Neural crest cell (in vitro differentiated cells): ENCODE measurements at regions not wholly inside any gene's neighbourhood (a gene's known extent, or its start where the extent isn't known, plus 50 kb on each side); places are given as distances from the start of the nearest gene placed in this dataset.

Source experiments
- DNase-seq: peaks from one replicate; pipeline ENCODE4 v3.0.0; 2021; ENCODE audit warnings: low read depth, mixed read lengths, low spot score
- H3K27ac Mint-ChIP-seq: one replicate; pipeline ENCODE4 v1.8.0; 2021; ENCODE audit warnings: mild to moderate bottlenecking, mixed read lengths; ENCODE audit not compliant: unreplicated experiment
- H3K27me3 Mint-ChIP-seq: 2 replicates; pipeline ENCODE4 v1.8.0; 2021; ENCODE audit warnings: low read depth, mild to moderate bottlenecking, mixed read lengths
- H3K36me3 Mint-ChIP-seq: 2 replicates; pipeline ENCODE4 v1.8.0; 2021; ENCODE audit warnings: low read depth, mild to moderate bottlenecking, mixed read lengths
- H3K4me1 Mint-ChIP-seq: 2 replicates; pipeline ENCODE4 v1.8.0; 2021; ENCODE audit warnings: mixed read lengths
- H3K4me3 Mint-ChIP-seq: one replicate; pipeline ENCODE4 v1.8.0; 2021; ENCODE audit warnings: mild to moderate bottlenecking, mixed read lengths
- H3K9me3 Mint-ChIP-seq: 2 replicates; pipeline ENCODE4 v1.8.0; 2021; ENCODE audit warnings: mixed read lengths
- CTCF ChIP-seq: fragments of 200-600 bp; sonication (generic); conservative IDR thresholded peaks from 2 replicates; pipeline ENCODE4 v1.5.0; 2021; ENCODE audit warnings: antibody characterized with exemption, mild to moderate bottlenecking

GRCh38 chr4:148883435-148883834, 441.2 kb upstream of the NR3C2 start:
- H3K9me3 Mint-ChIP-seq = peaks cover 3% of the 10 kb centered on the region
- peaks cover 20% of the 10 kb centered on the region for H3K4me1 Mint-ChIP-seq
- TF ChIP-seq CTCF = no peak

GRCh38 chr4:148881860-148882643, 439.8 kb upstream of the NR3C2 start:
- peaks cover 5% of the 10 kb centered on the region for H3K27me3 Mint-ChIP-seq
- no peak overlapping the region for H3K4me3 Mint-ChIP-seq
- no peak overlapping the region for H3K27ac Mint-ChIP-seq
- peaks cover 3% of the 10 kb centered on the region for H3K9me3 Mint-ChIP-seq
- TF ChIP-seq CTCF = no peak
- no peaks in the 10 kb centered on the region for H3K36me3 Mint-ChIP-seq
- no peak for DNase-seq
- H3K4me1 Mint-ChIP-seq = peaks cover 20% of the 10 kb centered on the region

More at GRCh38 chr4:148883435-148883834, 441.2 kb upstream of the NR3C2 start:
- DNase-seq = no peak
- Mint-ChIP-seq H3K36me3 (no peaks in the 10 kb centered on the region), H3K4me3 (no peak overlapping the region), H3K27ac (no peak overlapping the region), H3K27me3 (peaks cover 5% of the 10 kb centered on the region)

DNA sequence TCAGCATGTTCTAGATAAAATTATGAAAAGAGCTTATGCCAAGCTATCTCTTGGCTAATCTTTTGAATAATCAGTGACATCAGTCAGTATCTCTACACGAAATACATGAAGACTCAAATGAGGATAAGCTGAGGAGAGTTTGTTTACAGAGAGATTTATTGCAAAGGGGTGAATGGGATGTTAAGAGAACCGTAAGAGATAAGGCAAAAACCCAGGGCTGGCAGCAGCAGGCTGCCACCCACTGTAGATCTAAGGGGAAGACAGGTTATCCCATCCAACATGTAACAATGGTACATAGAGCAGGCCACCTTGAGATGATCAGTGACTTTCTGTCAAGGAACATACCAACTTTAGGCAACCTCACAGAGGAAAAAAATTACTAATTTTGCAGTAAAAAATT, 432.1 kb upstream of the NR3C2 start:
- peaks cover 5% of the 10 kb centered on the region for H3K4me1 Mint-ChIP-seq
- no peak overlapping the region for H3K4me3 Mint-ChIP-seq
- no peak for DNase-seq
- no peaks in the 10 kb centered on the region for H3K36me3 Mint-ChIP-seq
- no peaks in the 10 kb centered on the region for H3K9me3 Mint-ChIP-seq
- no peaks in the 10 kb centered on the region for H3K27me3 Mint-ChIP-seq
- TF ChIP-seq CTCF = no peak
- no peak overlapping the region for H3K27ac Mint-ChIP-seq

GRCh38 chr4:148868191-148868590, 426.0 kb upstream of the NR3C2 start:
- Mint-ChIP-seq H3K9me3 (peaks cover 4% of the 10 kb centered on the region), H3K4me1 (peaks cover 3% of the 10 kb centered on the region), H3K4me3 (no peak overlapping the region), H3K27ac (no peak overlapping the region), H3K36me3 (no peaks in the 10 kb centered on the region), H3K27me3 (no peaks in the 10 kb centered on the region)
- no peak for TF ChIP-seq CTCF
- no peak for DNase-seq

DNA sequence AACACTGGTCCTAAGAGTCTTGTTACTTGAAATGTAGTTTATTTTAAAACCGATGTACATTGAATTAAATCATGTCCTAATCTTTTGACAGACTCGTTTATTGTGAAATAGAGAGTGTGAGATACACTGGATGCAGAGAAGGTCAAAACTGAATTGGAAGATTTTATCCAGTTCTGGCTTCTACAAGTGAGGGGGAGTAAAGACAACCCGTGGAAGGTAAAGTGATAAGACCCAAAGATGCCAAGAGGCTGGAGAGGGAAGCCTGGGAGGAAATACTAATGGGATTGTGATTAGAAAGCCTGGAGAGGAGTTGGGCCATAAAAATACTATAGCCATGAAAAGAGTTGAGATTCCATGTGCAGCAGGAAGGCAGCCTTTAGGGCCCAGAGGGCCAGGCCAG, 424.5 kb upstream of the NR3C2 start:
- H3K9me3 Mint-ChIP-seq = peaks cover 4% of the 10 kb centered on the region
- H3K4me1 Mint-ChIP-seq = no peaks in the 10 kb centered on the region
- no peak overlapping the region for H3K27ac Mint-ChIP-seq
- no peak overlapping the region for H3K4me3 Mint-ChIP-seq
- no peak for TF ChIP-seq CTCF
- H3K36me3 Mint-ChIP-seq = no peaks in the 10 kb centered on the region
- no peak for DNase-seq
- H3K27me3 Mint-ChIP-seq = no peaks in the 10 kb centered on the region
